Neural progenitor cell (in vitro differentiated cells): ENCODE measurements at regions not wholly inside any gene's neighbourhood (a gene's known extent, or its start where the extent isn't known, plus 50 kb on each side); places are given as distances from the start of the nearest gene placed in this dataset.
"Not testable (repeated sequence)": the region's sequence is repeated elsewhere in the genome, so short reads cannot be mapped to it uniquely, and the experiment has no call there.

Experiments
- DNase-seq: peaks from one replicate; pipeline ENCODE4 v3.0.0-alpha.2; 2016; ENCODE audit warnings: low spot score
- H2AFZ ChIP-seq: fragments of 200-600 bp; sonication (generic); replicated peaks from 2 replicates; pipeline ENCODE4 v1.6.1; 2016; ENCODE audit warnings: antibody characterized with exemption
- H3F3A ChIP-seq: fragments of 200-600 bp; sonication (generic); 2 replicates; pipeline ENCODE4 v1.6.1; 2016; ENCODE audit warnings: antibody characterized with exemption, low read depth
- H3K27ac ChIP-seq: fragments of 200-600 bp; sonication (generic); 2 replicates; pipeline ENCODE4 v1.5.1; 2016; ENCODE audit warnings: mild to moderate bottlenecking
- H3K27me3 ChIP-seq: fragments of 200-600 bp; sonication (generic); 2 replicates; pipeline ENCODE4 v1.6.1; 2016; ENCODE audit warnings: mild to moderate bottlenecking, moderate library complexity
- H3K36me3 ChIP-seq: fragments of 200-600 bp; sonication (generic); 2 replicates; pipeline ENCODE4 v1.5.1; 2016
- H3K4me1 ChIP-seq: fragments of 200-600 bp; sonication (generic); 2 replicates; pipeline ENCODE4 v1.6.1; 2016; ENCODE audit warnings: mixed run types
- H3K4me2 ChIP-seq: fragments of 200-600 bp; sonication (generic); 2 replicates; pipeline ENCODE4 v1.6.1; 2016
- H3K4me3 ChIP-seq: fragments of 200-600 bp; sonication (generic); 2 replicates; pipeline ENCODE4 v1.5.1; 2016
- H3K79me2 ChIP-seq: fragments of 200-600 bp; sonication (generic); 2 replicates; pipeline ENCODE4 v1.6.1; 2016; ENCODE audit warnings: low read depth
- H3K9ac ChIP-seq: fragments of 200-600 bp; sonication (generic); 2 replicates; pipeline ENCODE4 v1.6.1; 2016
- H3K9me3 ChIP-seq: fragments of 200-600 bp; sonication (generic); 2 replicates; pipeline ENCODE4 v1.5.1; 2016; ENCODE audit warnings: low read depth
- H4K20me1 ChIP-seq: fragments of 200-600 bp; sonication (generic); 2 replicates; pipeline ENCODE4 v1.6.1; 2016; ENCODE audit warnings: low read depth
- H3K27ac Mint-ChIP-seq: 3 replicates; pipeline ENCODE4 v1.8.0; 2021; ENCODE audit warnings: mixed read lengths
- H3K27me3 Mint-ChIP-seq: 2 replicates; pipeline ENCODE4 v1.8.0; 2022; ENCODE audit warnings: low read depth, mild to moderate bottlenecking, inconsistent platforms, moderate library complexity, mixed read lengths; ENCODE audit not compliant: insufficient read depth
- H3K36me3 Mint-ChIP-seq: 3 replicates; pipeline ENCODE4 v1.8.0; 2021; ENCODE audit warnings: mixed read lengths
- H3K4me1 Mint-ChIP-seq: 3 replicates; pipeline ENCODE4 v1.8.0; 2021; ENCODE audit warnings: mixed read lengths
- H3K4me3 Mint-ChIP-seq: 3 replicates; pipeline ENCODE4 v1.8.0; 2021; ENCODE audit warnings: mild to moderate bottlenecking, moderate library complexity, mixed read lengths
- H3K9me3 Mint-ChIP-seq: 3 replicates; pipeline ENCODE4 v1.8.0; 2020; ENCODE audit warnings: mixed read lengths
- EZH2 ChIP-seq: fragments of 200-600 bp; sonication (generic); IDR thresholded peaks from 2 replicates; pipeline ENCODE4 v1.6.1; 2017; ENCODE audit warnings: antibody characterized with exemption, mild to moderate bottlenecking, moderate library complexity
- EZH2phosphoT487 ChIP-seq: fragments of 200-600 bp; sonication (generic); IDR thresholded peaks from 2 replicates; pipeline ENCODE4 v1.6.1; 2017; ENCODE audit warnings: antibody characterized with exemption
- TF ChIP-seq, protein P1 (sequence below): fragments of 200-600 bp; sonication (generic); IDR thresholded peaks from 2 replicates; pipeline ENCODE4 v1.5.1; 2017; ENCODE audit warnings: antibody characterized with exemption, mild to moderate bottlenecking

GRCh38 chr15:24269923-24270322 is 405.7 kb upstream of the NPAP1 start:
- peaks cover 10% of the 10 kb centered on the region for H3K9me3 Mint-ChIP-seq
- no peaks in the 10 kb centered on the region for H4K20me1 ChIP-seq
- no peak overlapping the region for H3K9ac ChIP-seq
- H3K4me2 ChIP-seq, result no peak overlapping the region
- H3K79me2 ChIP-seq, result no peaks in the 10 kb centered on the region
- H3K27ac Mint-ChIP-seq, result no peak overlapping the region
- H3K4me1 ChIP-seq, result no peaks in the 10 kb centered on the region
- H3K4me1 Mint-ChIP-seq, result no peaks in the 10 kb centered on the region
- H3K9me3 ChIP-seq, result no peaks in the 10 kb centered on the region
- no peaks in the 10 kb centered on the region for H3F3A ChIP-seq
- no peak overlapping the region for H2AFZ ChIP-seq
- peaks cover 6% of the 10 kb centered on the region for H3K27me3 Mint-ChIP-seq
- no peak overlapping the region for H3K4me3 Mint-ChIP-seq
- no peaks in the 10 kb centered on the region for H3K27me3 ChIP-seq
- no peak for TF ChIP-seq EZH2phosphoT487
- H3K36me3 ChIP-seq, result no peaks in the 10 kb centered on the region
- H3K27ac ChIP-seq, result no peak overlapping the region
- no peak overlapping the region for H3K4me3 ChIP-seq
- DNase-seq, result no peak
- H3K36me3 Mint-ChIP-seq, result no peaks in the 10 kb centered on the region

GRCh38 chr15:24271496-24272244 is 403.9 kb upstream of the NPAP1 start:
- H3K9ac ChIP-seq, H3K4me3 Mint-ChIP-seq, H3F3A ChIP-seq, H3K27me3 ChIP-seq, H3K4me1 ChIP-seq, H2AFZ ChIP-seq, H3K4me2 ChIP-seq, H3K9me3 ChIP-seq, H3K36me3 ChIP-seq, H3K27ac Mint-ChIP-seq, H3K4me3 ChIP-seq, H3K27me3 Mint-ChIP-seq, H3K36me3 Mint-ChIP-seq, H3K4me1 Mint-ChIP-seq, H3K79me2 ChIP-seq, DNase-seq, H3K27ac ChIP-seq, H4K20me1 ChIP-seq: not testable (repeated sequence)
- H3K9me3 Mint-ChIP-seq, result peaks cover 10% of the 10 kb centered on the region

DNA sequence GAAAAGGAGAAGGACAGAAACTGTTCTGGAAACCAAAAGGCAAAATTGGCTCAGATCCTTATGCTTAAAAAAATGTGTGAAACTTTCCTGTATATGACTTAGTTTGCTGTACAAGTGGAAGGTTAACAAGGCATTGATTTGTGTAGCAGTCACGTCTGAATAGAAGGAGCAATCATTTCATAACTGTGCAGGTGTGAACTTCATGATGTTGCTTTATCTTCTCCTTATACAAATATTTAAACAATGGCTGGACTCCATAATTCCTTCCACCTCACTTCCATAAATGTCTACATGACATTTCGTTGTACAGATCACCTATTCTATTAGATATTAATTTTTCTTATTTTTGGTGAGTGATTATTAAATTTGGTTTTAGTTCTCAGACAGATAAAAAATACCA is 382.7 kb upstream of the NPAP1 start:
- Mint-ChIP-seq H3K9me3 (no peaks in the 10 kb centered on the region), H3K36me3 (no peaks in the 10 kb centered on the region)
- no peak for DNase-seq

DNA sequence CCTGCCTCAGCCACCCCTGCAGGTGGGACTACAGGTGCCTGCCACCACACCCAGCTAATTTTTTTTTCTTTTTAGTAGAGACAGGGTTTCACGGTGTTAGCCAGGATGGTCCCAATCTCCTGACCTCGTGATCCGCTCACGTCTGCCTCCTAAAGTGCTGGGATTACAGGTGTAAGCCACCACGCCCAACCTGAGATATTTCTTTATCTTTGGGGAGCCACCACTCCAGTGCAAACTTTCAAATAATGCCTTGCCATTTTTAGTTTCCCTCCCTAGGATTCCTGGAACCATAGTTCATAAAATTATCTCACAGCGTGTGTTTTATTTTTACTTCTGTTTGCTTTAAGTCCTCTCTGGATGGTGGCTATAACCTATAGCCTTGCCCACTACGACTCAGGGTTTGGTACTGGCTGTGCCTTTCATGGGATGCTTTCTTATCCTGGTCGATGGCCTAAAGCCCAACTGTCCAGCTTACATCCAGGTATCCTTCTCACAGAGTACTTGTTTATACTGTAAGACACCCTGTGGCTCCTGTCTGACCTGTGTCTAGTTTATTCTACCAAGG is 374.7 kb upstream of the NPAP1 start:
- not testable (repeated sequence) for H3K4me3 ChIP-seq, H3K79me2 ChIP-seq, H3K27me3 Mint-ChIP-seq, H3K36me3 Mint-ChIP-seq, H3K36me3 ChIP-seq, H3K9me3 ChIP-seq, H3K4me1 ChIP-seq, H4K20me1 ChIP-seq, H3K27ac Mint-ChIP-seq, H3K27ac ChIP-seq, H3K4me2 ChIP-seq, H3F3A ChIP-seq, H3K9ac ChIP-seq, H3K27me3 ChIP-seq, H3K4me1 Mint-ChIP-seq, H3K4me3 Mint-ChIP-seq, DNase-seq, H2AFZ ChIP-seq, H3K9me3 Mint-ChIP-seq

More for the DNA sequence above, 382.7 kb upstream of the NPAP1 start:
- Mint-ChIP-seq H3K4me3 (no peak overlapping the region), H3K4me1 (no peaks in the 10 kb centered on the region), H3K27ac (no peak overlapping the region), H3K27me3 (no peaks in the 10 kb centered on the region)
- Histone ChIP-seq H3K36me3 (no peaks in the 10 kb centered on the region), H4K20me1 (no peaks in the 10 kb centered on the region), H3K4me3 (no peak overlapping the region), H2AFZ (no peak overlapping the region), H3K4me2 (no peak overlapping the region), H3K79me2 (no peaks in the 10 kb centered on the region), H3K9ac (no peak overlapping the region), H3F3A (no peaks in the 10 kb centered on the region), H3K4me1 (no peaks in the 10 kb centered on the region), H3K9me3 (no peaks in the 10 kb centered on the region), H3K27ac (no peak overlapping the region), H3K27me3 (no peaks in the 10 kb centered on the region)
- TF ChIP-seq EZH2phosphoT487 (no peak), EZH2 (no peak)
- TF ChIP-seq, protein P1, sequence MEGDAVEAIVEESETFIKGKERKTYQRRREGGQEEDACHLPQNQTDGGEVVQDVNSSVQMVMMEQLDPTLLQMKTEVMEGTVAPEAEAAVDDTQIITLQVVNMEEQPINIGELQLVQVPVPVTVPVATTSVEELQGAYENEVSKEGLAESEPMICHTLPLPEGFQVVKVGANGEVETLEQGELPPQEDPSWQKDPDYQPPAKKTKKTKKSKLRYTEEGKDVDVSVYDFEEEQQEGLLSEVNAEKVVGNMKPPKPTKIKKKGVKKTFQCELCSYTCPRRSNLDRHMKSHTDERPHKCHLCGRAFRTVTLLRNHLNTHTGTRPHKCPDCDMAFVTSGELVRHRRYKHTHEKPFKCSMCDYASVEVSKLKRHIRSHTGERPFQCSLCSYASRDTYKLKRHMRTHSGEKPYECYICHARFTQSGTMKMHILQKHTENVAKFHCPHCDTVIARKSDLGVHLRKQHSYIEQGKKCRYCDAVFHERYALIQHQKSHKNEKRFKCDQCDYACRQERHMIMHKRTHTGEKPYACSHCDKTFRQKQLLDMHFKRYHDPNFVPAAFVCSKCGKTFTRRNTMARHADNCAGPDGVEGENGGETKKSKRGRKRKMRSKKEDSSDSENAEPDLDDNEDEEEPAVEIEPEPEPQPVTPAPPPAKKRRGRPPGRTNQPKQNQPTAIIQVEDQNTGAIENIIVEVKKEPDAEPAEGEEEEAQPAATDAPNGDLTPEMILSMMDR, result no peak

DNA sequence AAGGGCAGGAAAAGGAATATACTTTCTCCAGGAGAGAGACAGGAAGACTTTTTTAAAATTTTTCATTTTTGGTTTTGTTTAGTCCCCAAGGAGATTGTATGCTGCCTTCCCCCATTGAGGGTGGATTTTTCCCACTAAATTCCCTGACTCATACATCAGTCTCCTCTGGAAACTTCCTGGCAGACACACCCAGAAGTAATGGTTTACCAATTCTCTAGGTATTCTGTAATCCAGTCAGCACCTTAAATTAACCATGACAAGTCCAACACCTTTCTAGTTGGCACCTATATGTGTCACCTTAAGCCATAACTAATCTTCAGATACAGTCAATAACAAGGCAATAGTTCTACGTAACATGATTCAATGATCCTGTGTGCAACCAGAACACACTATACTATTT is 373.6 kb upstream of the NPAP1 start:
- H3K4me3 Mint-ChIP-seq, H3K27me3 ChIP-seq, H3K4me2 ChIP-seq, H3K79me2 ChIP-seq, H3K4me3 ChIP-seq, H3K27ac Mint-ChIP-seq, H3K9ac ChIP-seq, H3K27me3 Mint-ChIP-seq, H3K4me1 ChIP-seq, H3K36me3 ChIP-seq, DNase-seq, H3K9me3 Mint-ChIP-seq, H2AFZ ChIP-seq, H3K9me3 ChIP-seq, H3K4me1 Mint-ChIP-seq, H3K27ac ChIP-seq, H3F3A ChIP-seq, H3K36me3 Mint-ChIP-seq, H4K20me1 ChIP-seq: not testable (repeated sequence)

DNA sequence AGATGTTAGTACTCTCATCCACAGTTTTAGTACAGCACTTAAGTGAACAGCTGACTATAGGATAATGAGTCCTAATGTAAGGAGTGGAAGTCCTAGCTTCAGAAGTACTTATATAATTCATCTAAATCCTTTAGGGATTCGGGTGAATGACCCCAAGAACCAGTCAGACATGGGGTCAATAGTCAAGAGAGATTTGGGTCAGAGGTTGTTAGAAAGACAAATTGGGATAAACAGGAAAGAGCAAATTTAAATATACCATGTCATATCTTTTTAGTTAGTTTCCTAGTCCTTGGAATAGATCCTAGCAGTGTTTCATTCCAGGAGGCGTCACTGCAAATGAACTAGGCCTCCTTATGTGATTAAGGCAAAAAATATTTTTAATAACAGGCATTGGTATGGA is 370.8 kb upstream of the NPAP1 start:
- not testable (repeated sequence) for H3F3A ChIP-seq, H3K4me2 ChIP-seq, H3K4me1 ChIP-seq, H3K27me3 Mint-ChIP-seq, H3K27ac Mint-ChIP-seq, H3K4me1 Mint-ChIP-seq, H2AFZ ChIP-seq, H3K79me2 ChIP-seq, H3K9ac ChIP-seq, H3K9me3 Mint-ChIP-seq, H4K20me1 ChIP-seq, H3K27me3 ChIP-seq, H3K4me3 ChIP-seq, H3K36me3 ChIP-seq, H3K36me3 Mint-ChIP-seq, DNase-seq, H3K4me3 Mint-ChIP-seq, H3K27ac ChIP-seq, H3K9me3 ChIP-seq

DNA sequence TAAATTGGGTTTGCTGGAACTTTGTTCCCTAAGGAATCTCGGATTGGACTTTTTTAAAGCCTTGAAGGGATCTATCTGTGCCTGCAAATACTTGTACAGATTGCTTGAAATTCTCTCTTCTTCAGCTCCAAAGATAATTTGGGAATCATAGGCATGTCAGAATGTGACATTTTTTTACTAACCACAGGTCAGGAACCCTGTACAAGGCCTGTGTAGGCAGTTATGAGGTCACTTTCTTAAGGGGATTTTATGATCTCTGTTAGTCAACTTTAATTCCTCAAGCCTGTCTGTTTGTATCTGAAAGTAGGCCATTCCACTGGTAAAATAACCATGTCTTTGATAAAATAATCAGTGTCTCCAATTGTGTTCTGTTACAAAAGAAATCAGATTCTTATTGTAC is 369.9 kb upstream of the NPAP1 start:
- not testable (repeated sequence) for DNase-seq, H3K36me3 ChIP-seq, H3K4me2 ChIP-seq, H3K79me2 ChIP-seq, H2AFZ ChIP-seq, H3K27ac ChIP-seq, H4K20me1 ChIP-seq, H3K9ac ChIP-seq, H3K4me1 Mint-ChIP-seq, H3K4me3 ChIP-seq, H3F3A ChIP-seq, H3K27ac Mint-ChIP-seq, H3K9me3 ChIP-seq, H3K36me3 Mint-ChIP-seq, H3K27me3 ChIP-seq, H3K4me3 Mint-ChIP-seq, H3K4me1 ChIP-seq, H3K27me3 Mint-ChIP-seq, H3K9me3 Mint-ChIP-seq
